Skeletal muscle cell (primary cell): ENCODE measurements at regions not wholly inside any gene's neighbourhood (a gene's known extent, or its start where the extent isn't known, plus 50 kb on each side); places are given as distances from the start of the nearest gene placed in this dataset.

ENCODE experiments used
- DNase-seq: peaks from one replicate; pipeline ENCODE4 v3.0.0-alpha.2; 2010; ENCODE audit warnings: low read depth
- H3K4me3 ChIP-seq: 2 replicates; pipeline ENCODE4 v1.5.1; 2011; ENCODE audit warnings: low read depth, mild to moderate bottlenecking, control low read depth, low read length, moderate library complexity

DNA sequence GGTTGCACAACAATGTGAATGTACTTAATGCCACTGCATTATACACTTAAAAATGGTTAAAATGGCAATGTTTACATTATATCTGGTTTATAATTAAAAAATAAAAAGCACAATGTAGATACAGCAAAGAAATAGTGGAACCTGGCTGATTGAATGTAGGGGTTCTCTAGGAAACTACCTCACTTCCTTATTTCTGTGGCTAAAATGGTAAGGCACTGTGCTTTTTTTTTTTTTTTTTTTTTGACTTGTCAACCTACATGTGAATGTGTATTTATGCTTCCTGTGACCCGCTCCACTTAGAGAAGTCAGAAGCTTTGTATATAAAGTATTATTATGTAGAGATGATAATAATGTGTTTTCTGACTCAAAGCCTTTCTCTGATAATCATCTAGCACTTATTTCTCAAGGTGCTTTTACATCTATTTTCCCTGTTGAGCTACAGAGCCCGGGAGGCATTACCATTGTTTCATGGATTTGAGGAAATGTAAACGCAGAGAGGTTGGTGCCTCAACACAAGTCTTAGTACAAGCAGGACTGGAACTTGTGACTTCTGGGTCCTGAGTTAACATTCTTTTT, 55.0 kb downstream of the SOX4 start:
- no peak overlapping the region for H3K4me3 ChIP-seq
- DNase-seq: no peak

DNA sequence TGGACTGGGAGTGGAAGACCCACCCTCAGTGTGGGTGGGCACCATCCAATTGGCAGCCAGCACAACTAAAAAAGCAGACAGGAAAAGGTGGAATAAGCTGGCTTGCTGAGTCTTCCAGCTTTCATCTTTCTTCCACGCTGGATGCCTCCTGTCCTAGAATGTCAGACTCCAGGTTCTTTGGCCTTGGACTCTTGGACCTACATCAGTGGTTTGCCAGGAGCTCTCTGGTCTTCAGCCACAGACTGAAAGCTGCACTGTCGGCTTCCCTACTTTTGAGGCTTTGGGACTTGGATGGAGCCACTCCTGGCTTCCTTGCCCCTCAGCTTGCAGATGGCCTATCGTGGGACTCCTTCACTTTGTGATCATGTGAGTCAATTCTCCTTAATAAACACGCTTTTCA, 59.8 kb downstream of the SOX4 start:
- DNase-seq: no peak

DNA sequence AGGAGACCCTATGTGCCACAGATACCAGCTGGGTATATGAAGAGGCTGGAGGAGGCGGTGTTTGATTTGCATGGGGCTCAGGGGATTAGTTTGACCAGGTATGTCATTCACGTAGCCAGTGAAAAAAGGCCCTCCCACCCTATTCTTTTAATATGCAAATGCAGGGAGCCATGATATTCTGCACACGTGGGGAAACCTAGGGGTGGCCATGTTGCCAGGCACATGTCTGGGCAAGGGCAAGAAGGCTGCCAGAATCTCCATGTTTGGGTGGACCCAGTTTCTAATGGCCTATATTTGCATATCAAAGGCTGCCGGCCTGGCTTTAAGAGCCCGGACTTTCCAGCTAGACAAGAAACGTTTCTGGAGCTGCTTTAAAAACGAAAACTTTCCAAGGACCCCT, 60.4 kb downstream of the SOX4 start:
- H3K4me3 ChIP-seq: no peak overlapping the region
- DNase-seq: no peak

More for the DNA sequence above, 59.8 kb downstream of the SOX4 start:
- H3K4me3 ChIP-seq: no peak overlapping the region

DNA sequence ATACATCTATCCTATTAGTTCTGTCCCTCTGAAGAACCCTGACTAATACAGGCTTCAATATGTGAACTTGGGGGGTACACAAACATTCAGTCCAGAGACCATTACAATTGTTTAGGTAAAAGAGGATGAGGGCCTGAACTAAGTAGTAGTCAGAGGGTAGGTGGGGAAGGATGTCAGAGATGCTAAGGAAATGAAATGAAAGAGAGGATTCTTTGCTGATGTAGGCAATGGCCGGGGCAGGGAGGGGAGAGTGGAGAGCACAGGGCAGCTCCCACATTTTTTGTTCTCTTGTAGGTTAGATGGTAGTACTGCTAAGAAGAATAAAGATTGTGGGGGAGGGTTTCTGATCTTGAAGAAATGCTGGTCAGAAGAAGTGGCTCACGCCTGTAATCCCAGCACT, 60.8 kb downstream of the SOX4 start:
- DNase-seq: no peak
- H3K4me3 ChIP-seq: no peak overlapping the region

DNA sequence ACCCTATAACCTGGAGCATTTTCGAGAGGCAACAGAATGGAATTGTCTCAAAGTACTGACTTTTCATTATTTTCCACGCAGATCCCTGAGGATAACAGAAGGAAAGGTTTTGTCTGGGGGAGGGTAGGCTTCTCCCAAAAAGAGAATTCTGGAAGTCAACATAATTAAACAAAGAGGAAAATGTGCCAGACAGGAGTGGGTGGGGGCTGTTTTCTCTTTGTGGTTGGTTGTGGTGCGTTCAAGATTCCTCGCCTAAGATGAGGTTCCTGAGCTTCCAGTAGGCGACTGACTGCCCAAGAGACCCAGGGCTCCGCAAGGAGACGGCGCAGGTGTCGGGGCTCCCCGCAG, 70.4 kb downstream of the SOX4 start:
- H3K4me3 ChIP-seq: peak overlapping the region; percentile 43
- DNase-seq: no peak

DNA sequence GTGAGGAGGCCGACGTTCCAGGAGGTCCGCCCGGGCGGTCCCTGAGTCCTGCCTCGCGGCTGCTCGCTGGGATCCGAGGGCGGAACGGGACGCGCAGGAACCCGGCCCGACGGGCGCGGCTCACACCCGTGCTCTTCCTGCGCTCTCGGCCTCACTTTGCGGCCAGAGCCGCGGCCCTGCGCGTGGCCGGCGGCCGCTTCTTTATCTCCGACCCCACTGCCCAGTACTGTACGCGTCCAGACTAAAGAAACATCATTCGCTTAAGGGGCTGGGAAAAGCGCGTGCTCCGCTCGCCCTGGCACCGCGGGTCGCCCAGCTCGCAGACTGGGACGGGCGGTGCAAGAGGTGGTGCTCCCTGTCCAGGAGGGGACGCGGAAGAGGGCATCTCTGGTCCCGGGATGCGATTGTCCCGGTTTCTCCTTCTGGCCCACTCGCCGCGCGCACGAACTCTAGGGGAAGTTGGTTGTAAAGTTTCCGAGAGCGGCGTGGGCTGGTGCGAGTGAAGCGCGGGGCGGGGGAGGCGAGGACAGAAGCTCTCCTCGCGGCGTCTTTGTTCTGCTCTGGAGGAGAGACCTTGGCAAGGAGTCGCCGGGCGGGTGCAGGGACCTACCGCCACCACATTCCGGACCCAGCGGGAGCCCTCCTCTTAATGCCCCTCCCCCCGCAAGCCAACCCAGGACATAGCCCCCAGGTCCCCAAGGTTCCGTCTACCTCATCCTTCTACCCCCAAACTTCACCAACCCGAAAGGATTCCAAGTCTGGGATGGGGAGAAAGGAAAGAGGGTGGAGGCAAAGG, 71.0 kb downstream of the SOX4 start:
- DNase-seq: no peak
- peak overlapping the region; percentile 43 for H3K4me3 ChIP-seq

DNA sequence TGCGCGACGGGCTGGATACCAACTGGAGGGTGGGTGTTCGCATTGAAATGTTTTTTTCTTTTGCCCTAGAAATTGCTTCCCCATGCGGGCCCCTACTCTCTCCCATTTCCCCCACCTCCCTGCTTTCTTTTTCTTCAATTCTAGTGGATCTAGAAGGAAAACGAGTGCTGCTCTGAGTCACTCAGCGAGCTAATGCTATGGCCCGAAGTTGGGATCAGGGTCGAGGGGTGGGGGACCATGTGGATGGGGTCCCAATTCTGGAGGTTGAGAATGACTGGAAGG, 71.5 kb downstream of the SOX4 start:
- H3K4me3 ChIP-seq: peak overlapping the region; percentile 43
- DNase-seq: no peak

DNA sequence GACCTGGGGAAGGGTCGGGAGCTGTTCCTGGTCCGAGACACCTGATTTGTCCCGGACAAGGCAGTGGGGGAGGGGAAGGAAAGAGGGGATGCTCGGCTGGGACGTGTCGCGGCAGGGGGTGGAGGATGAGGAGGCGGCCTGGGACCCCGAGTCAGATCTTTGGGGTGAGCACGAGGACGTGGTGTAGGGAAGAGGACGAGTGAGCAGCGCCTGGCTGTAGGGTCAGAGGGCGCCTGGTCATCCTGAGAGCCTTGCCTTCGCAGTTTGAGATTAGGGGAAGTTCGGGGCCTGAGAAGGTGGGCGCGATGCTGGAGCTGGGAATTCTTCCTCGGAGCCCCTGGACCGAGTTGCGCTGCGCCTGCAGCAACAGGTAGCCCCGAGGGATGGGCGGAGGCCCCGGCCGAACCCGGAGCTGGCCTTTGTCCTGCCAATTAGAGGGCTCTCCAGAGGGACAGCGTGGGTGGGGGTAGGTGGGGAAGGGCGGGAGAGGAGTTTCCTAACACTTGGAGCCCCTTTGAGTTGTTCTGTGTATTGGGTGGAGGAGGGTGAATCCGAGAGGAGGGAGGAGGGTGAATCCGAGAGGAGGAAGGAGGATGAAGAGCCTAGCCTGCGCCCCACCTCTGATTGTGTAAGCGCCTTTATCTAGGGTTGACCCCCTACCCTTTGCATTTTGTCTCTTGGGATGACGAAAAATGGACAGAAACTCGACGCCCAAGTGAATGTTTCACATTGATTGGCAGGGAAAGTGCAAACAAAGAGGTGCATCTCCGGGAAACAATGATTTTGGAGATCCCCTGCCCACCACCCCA, 72.0 kb downstream of the SOX4 start:
- peak overlapping the region; percentile 43 for H3K4me3 ChIP-seq
- DNase-seq: no peak

DNA sequence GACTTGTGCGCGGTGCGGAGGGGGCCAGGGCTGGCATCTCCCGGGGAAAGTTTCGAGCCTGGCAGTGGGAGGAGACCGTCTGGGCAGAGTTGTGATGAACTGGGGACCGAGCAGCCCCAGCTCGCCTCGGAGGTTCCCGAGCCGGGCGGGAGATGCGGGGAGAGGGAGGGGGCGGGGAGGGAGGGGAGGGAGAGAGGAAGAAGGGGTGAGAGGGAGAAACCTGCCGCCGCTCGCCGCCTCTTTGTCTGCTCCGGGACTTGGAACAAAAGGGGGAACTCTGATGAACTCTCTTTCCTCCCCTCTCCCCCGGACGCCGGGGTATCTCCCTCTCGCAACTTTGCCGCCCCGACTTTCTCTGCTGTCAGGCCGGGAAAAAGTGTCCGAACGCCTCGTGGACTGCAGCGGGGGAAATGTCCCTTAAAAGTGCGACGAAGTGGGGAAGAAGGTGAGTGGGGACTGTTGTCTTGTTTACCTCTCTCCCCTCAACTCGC, 72.7 kb downstream of the SOX4 start:
- no peak for DNase-seq
- peak overlapping the region; percentile 38 for H3K4me3 ChIP-seq

DNA sequence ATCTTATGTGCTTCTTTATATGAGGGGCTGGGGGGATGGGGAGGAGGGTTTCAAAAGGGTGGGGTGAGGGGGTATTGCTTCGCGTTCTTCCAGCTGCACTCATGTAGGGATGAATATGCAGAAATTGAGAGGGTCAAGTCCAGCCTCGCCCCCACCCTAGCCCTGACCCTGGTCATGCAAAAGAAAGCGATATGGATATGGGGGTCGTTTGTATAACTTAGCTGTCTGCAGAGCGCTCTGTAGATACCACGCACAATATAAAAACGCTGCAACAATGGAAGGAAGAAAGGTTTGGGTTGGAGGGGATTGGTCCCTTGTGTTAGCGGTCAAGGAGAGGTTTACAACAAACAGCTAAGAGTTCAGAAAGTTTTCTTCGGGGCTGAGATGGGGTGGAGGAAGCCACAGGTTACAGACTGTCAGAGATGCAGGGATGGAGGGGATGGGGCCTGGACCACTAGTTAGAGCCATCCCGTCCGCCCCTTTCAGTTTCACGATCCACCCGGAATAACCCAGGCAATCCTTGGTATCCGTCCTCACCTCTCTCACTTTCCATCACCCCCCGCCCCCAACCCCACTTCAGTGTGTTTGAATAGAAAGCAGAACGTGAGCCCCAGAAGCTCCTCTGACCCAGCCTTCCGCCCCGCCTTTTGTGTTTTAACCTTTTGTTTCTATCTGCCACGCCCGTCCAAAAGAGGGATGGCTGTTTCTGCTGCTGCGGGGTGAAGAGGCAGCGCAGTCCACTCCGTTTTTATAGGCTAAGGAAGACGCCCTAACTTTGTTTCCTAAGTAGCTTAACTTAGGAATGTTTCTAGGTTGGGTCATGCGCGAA, 73.5 kb downstream of the SOX4 start:
- no peak for DNase-seq

DNA sequence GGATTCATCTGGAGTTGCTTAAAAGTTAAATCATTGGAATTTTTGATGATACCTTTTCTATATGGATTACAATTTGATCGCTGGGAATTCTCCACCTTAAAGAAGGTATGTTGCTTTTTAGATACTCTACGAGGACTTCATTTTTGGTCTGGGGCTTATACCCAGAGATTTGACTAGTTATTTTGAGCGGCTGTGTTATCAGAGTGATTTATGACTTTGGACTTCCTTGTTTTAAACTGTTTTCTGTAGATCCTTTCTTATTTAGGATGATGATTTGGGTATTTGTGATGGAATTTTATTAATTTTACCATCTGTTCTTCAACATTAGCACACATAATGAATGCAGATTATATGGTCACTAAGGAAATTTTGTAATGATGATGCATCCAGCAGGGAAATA, 75.2 kb downstream of the SOX4 start:
- no peak overlapping the region for H3K4me3 ChIP-seq
- no peak for DNase-seq

More for the DNA sequence above, 73.5 kb downstream of the SOX4 start:
- no peak overlapping the region for H3K4me3 ChIP-seq

DNA sequence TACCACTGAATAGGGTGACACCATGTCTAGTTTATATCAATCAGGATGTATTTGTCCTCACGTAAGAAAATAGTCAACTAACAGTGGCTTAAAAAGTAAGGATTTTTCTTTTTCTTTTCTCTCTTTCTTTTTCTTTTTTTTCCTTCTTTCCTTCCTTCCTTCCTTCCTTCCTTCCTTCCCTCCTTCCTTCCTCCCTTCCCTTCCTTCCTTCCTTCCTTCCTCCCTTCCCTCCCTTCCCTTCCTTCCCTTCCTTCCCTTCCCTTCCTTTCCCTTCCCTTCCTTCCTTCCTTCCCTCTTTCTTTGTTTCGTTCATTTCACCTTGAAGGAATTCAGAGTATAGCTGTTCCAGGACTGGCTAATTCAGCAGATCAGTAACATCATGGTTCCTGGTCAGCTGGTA, 83.2 kb downstream of the SOX4 start:
- H3K4me3 ChIP-seq: no peak overlapping the region
- DNase-seq: no peak

DNA sequence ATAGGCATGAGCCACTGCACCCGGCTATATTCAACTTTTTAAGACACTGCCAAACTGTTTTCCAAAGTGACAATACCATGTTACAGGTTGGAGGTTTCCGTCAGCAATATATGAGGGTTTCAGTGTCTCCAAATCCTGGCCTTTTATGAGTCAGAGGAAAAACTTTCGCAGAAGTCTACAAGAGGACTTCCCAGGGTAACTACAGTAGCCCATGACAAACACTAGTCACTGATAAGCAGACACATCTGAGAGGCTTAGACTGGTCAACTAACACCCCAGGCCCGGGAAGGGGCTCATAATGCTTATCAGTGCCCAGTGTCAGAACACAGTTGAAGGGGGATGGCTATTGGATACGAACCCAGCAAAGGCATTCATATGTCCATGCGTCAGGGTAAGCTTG, 85.4 kb downstream of the SOX4 start:
- no peak for DNase-seq
- H3K4me3 ChIP-seq: no peak overlapping the region

DNA sequence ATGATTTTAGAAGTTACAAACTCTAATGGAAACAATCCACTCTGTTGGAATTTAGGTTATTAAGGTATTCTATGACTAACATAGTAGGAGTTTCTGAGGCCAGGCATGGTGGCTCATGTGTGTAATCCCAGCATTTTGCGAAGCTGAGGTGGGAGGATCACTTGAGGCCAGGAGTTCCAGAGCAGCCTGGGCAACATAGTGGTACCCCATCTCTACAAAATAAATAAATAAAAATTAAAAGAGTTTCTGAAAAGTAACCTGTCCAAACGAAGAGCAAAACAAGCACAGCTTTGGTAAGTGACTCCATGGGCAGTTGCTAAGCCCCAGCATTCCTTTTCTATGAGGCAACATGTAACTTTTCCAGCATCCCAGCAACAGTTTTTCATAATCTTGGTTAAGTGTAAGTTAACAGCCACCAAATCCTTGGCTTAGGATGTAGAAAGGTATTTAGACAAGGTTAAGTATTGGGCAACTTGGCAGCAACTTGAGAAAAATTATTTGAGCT, 86.3 kb downstream of the SOX4 start:
- DNase-seq: peak; percentile 25
- H3K4me3 ChIP-seq: no peak overlapping the region

DNA sequence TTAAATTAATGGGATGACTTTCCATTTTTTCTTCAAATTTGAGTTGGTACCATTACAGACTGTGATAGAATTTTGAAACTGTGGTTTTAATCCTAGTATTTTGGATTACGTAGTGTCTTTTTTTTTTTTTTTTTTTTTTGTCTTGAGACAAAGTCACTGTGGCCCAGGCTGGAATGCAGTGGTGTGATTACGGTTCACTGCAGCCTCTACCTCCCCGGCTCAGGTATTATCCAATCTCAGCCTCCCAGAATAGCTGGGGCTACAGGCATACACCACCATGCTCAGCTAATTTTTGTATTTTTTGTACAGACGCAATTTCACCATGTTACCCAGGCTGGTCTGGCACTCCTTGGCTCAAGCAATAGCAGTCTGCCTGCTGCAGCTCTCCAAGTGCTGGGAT, 87.1 kb downstream of the SOX4 start:
- no peak overlapping the region for H3K4me3 ChIP-seq
- DNase-seq: no peak

DNA sequence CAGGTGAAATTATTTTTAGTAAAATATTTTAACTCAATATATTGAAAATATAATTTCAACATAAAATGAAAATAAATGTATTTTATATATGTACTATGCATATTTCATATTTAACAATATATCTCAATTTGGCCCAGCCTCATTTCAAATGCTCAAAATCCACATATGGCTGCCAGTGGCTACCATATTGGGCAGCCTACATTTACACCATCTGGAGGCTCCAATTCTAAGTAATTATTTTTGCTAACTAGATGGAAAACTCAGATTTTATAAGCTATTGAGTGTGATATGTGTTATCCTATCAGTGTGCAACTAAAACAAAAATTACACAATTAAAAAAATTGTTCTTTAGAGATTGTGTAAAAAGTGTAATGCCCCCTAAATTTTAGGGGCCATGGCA, 96.9 kb downstream of the SOX4 start:
- DNase-seq: no peak
- H3K4me3 ChIP-seq: no peak overlapping the region

DNA sequence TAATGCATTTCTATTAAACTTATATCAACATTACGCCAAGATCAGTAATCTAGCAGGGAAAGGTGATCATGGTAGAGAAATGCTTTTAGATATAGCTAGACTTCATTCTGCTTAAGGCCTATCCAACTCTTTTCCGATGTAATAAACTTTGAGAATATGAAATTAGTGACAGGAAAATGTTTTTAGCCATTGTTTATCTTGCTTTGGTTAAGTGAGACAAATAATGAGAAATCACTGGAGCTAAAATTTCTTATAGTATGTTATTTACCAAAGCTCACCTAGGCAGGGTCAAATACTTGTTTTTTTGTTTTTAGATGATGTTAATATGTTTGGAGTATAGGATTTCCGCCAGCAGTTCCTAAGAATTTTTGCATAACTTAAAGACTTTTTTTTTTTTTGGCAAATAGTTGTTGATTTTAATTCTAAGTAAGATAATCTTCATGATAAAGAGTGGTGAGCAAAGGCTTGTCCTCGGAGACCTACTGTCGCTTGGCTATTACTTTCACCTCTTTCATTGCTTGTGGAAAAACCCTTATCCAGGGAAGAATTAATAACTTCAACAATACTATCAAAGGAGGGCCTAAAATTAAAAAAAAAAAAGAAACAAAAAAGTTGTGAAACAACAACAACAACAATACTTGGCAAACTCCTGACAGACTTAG, 98.3 kb downstream of the SOX4 start:
- no peak overlapping the region for H3K4me3 ChIP-seq
- no peak for DNase-seq

DNA sequence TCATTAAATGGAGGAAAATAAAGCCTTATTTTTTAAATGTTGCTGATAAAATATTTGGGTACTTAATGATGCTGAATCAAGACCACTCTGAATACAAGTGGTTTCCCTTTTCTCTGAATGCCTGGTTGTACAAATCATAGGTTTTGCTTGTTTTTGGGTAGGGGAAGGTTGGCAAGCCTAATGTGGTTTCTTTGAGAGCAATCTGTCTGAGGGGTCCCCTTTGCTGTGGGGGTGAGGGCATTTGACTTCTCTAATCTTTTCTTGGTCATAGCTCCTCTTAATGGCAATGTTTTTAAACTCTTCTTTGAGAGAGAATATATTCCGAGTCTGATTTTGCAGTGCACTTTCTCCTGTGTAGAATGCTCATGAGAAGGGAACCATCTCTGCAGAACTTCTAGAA, 99.2 kb downstream of the SOX4 start:
- H3K4me3 ChIP-seq: no peak overlapping the region
- no peak for DNase-seq

DNA sequence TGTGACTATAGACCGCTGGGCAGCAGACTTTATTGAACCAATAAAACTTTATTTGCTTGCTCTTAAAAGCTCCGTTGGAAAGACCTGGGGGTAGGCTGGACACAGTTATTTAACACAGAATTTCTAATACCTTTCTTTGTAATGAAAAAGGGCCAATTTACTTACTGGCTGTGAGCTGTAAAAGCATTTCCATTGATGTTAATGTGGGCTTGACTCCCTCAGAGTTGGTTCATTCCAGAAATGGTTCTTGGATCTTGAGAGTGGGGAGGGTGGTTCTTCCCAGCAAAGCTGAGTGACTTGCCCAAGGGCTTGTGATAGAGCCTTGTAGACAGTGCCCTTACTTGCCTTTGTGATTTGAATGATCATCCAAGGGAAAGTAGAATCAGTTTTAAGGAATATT, 100.6 kb downstream of the SOX4 start:
- DNase-seq: no peak
- H3K4me3 ChIP-seq: no peak overlapping the region
